Activated CD8-positive, alpha-beta T cell treated with anti-CD3 and anti-CD28 coated beads for 36 hours (primary cell): ENCODE measurements at regions not wholly inside any gene's neighbourhood (a gene's known extent, or its start where the extent isn't known, plus 50 kb on each side); places are given as distances from the start of the nearest gene placed in this dataset.

Source experiments
- ATAC-seq: fragments of 200-7000 bp; cut with Tn5 transposase; one replicate; pipeline ENCODE4 v1.10.0; 2021; ENCODE audit warnings: mild to moderate bottlenecking, moderate library complexity
- CTCF ChIA-PET: fragments of 350-600 bp; sonication (Branson Sonifier 250); formaldehyde crosslinking; loops from one replicate; lab custom pipeline; 2021; ENCODE audit warnings: antibody characterized with exemption; lab: Charles Lee
- POLR2A ChIA-PET: fragments of 350-600 bp; sonication (Branson Sonifier 250); formaldehyde crosslinking; loops from one replicate; lab custom pipeline; 2021; ENCODE audit warnings: antibody characterized with exemption; lab: Charles Lee
- DNase-seq: peaks from one replicate; pipeline ENCODE4 v3.0.0-alpha.2; 2020
- H3K27ac Mint-ChIP-seq: one replicate; pipeline ENCODE4 v1.8.0; 2021; ENCODE audit warnings: mild to moderate bottlenecking, mixed read lengths
- H3K27me3 Mint-ChIP-seq: one replicate; pipeline ENCODE4 v1.8.0; 2021; ENCODE audit warnings: mixed read lengths
- H3K36me3 Mint-ChIP-seq: one replicate; pipeline ENCODE4 v1.8.0; 2021; ENCODE audit warnings: low read depth, mixed read lengths
- H3K4me1 Mint-ChIP-seq: one replicate; pipeline ENCODE4 v1.8.0; 2021; ENCODE audit warnings: low read depth, mixed read lengths
- H3K4me3 Mint-ChIP-seq: one replicate; pipeline ENCODE4 v1.8.0; 2021; ENCODE audit warnings: mild to moderate bottlenecking, moderate library complexity, mixed read lengths
- H3K9me3 Mint-ChIP-seq: one replicate; pipeline ENCODE4 v1.8.0; 2021; ENCODE audit warnings: mixed read lengths
- CTCF ChIP-seq: fragments of 200-600 bp; IDR thresholded peaks from one replicate; pipeline ENCODE4 v1.8.0; 2022; ENCODE audit warnings: antibody characterized with exemption, mild to moderate bottlenecking
- intact Hi-C: fragments of 100-400 bp; cut with micrococcal nuclease; formaldehyde crosslinking; loops from one replicate; pipeline ENCODE4 v1.10.0; 2022

- ATAC-seq = no peak
- no peaks in the 10 kb centered on the region for H3K4me1 Mint-ChIP-seq
- no peaks in the 10 kb centered on the region for H3K9me3 Mint-ChIP-seq
- no peaks in the 10 kb centered on the region for H3K27me3 Mint-ChIP-seq
- POLR2A ChIA-PET = no interaction called here
- intact Hi-C loops = no loop called here
- no peak for TF ChIP-seq CTCF
- H3K4me3 Mint-ChIP-seq = no peak overlapping the region
- DNase-seq = no peak
- H3K27ac Mint-ChIP-seq = no peak overlapping the region
- CTCF ChIA-PET = no interaction called here
- H3K36me3 Mint-ChIP-seq = no peaks in the 10 kb centered on the region
These were observed 260.0 kb downstream of the ARL4A start for GRCh38 chr7:12947465-12947864.

DNA sequence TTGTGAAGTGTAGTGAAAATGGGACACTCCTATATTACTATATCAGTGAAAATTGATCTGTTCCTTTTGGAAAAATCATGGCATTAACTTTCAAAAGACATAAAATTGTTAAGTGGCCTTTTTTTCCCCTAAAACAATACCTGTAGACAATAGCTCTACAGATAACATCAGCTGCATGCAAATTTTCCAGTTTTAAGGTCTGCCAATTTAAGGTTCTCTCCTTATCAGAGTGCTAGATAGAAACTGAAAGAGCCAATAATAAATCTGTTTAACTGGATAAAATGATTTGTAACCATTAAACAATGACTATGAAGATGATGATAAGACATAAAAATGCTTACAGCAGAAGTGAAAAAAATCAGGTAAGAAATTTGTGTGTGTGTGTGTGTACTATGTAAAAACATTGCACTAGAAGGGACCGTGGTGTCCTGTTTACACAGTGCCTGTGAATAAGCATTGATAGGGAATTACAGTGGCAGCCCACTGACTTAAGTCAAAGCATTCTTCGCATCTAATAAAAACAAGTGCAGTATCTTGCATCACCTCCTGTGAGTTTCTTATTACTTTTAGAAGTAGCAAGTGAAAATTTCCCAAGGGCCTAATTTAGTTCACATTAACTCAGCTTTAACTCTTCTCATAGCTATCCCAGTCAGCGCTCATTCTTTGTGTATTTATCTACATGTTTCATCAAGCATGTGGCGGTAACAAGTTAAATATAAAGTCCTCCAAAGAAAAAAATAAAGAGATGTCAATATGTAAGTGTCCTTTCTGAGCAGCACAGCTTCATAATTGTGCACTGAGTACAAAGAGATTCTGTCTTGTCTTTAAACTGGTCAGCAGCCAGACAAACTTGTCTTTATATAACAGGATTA lies 261.9 kb downstream of the ARL4A start:
- no peak for ATAC-seq
- TF ChIP-seq CTCF = no peak
- POLR2A ChIA-PET = no interaction called here
- Mint-ChIP-seq H3K9me3 (no peaks in the 10 kb centered on the region), H3K27ac (no peak overlapping the region), H3K4me1 (no peaks in the 10 kb centered on the region), H3K27me3 (no peaks in the 10 kb centered on the region), H3K4me3 (no peak overlapping the region), H3K36me3 (no peaks in the 10 kb centered on the region)
- CTCF ChIA-PET = no interaction called here
- intact Hi-C loops = no loop called here
- DNase-seq = no peak

- CTCF ChIA-PET = no interaction called here
- H3K27me3 Mint-ChIP-seq = no peaks in the 10 kb centered on the region
- POLR2A ChIA-PET = no interaction called here
- ATAC-seq (no peak), DNase-seq (no peak)
- no peak overlapping the region for H3K27ac Mint-ChIP-seq
- H3K36me3 Mint-ChIP-seq = no peaks in the 10 kb centered on the region
- intact Hi-C loops = no loop called here
- H3K4me3 Mint-ChIP-seq = no peak overlapping the region
- no peak for TF ChIP-seq CTCF
- H3K9me3 Mint-ChIP-seq = no peaks in the 10 kb centered on the region
- no peaks in the 10 kb centered on the region for H3K4me1 Mint-ChIP-seq
These were observed 264.0 kb downstream of the ARL4A start for GRCh38 chr7:12951397-12951801.

- no peak for TF ChIP-seq CTCF
- DNase-seq (no peak), ATAC-seq (no peak)
- intact Hi-C loops = no loop called here
- no peaks in the 10 kb centered on the region for H3K4me1 Mint-ChIP-seq
- CTCF ChIA-PET = no interaction called here
- no peaks in the 10 kb centered on the region for H3K36me3 Mint-ChIP-seq
- no peak overlapping the region for H3K4me3 Mint-ChIP-seq
- H3K27ac Mint-ChIP-seq = no peak overlapping the region
- peaks cover under 1% of the 10 kb centered on the region for H3K27me3 Mint-ChIP-seq
- POLR2A ChIA-PET = no interaction called here
- H3K9me3 Mint-ChIP-seq = no peaks in the 10 kb centered on the region
These were observed 267.1 kb downstream of the ARL4A start for GRCh38 chr7:12954380-12955033.

- intact Hi-C loops = no loop called here
- H3K36me3 Mint-ChIP-seq = no peaks in the 10 kb centered on the region
- DNase-seq (no peak), ATAC-seq (no peak)
- no peak overlapping the region for H3K4me3 Mint-ChIP-seq
- H3K9me3 Mint-ChIP-seq = no peaks in the 10 kb centered on the region
- no peak for TF ChIP-seq CTCF
- ChIA-PET POLR2A (no interaction called here), CTCF (no interaction called here)
- no peaks in the 10 kb centered on the region for H3K4me1 Mint-ChIP-seq
- no peak overlapping the region for H3K27ac Mint-ChIP-seq
- H3K27me3 Mint-ChIP-seq = peaks cover 2% of the 10 kb centered on the region
These were observed 270.1 kb downstream of the ARL4A start for GRCh38 chr7:12957487-12957886.
